ENCODE measurements at regions not wholly inside any gene's neighbourhood (a gene's known extent, or its start where the extent isn't known, plus 50 kb on each side); places are given as distances from the start of the nearest gene placed in this dataset.
A peak's percentile ranks its signal among the peaks of the same experiment; 100 is the strongest.

DNA sequence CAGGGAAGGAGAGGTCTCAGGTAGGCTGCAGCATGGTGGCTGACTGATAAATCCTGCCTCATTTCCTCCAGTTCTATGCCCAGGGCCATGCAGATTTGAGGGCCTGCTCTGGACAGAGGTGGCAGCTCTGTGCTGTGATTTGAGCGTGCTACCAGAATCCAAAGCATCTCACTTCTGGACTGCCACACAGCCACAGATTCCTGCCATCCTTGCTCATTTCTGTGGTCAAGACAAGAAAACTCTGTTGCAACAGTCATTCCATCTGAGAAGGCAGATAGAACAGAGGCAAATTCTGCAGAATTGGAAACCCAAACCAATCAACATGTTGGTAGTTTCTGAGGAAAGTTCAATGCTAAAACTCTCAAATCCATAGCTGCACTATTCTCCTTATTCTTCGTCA lies 102.8 kb upstream of the GALNT2 start:
- H3K27me3 Mint-ChIP-seq = peaks cover 3% of the 10 kb centered on the region
- H3K4me3 Mint-ChIP-seq (ENCODE audit: low read depth) = no peak overlapping the region
- no peak overlapping the region for H3K27ac Mint-ChIP-seq
- DNase-seq (ENCODE audit: low spot score, unreplicated experiment) = no peak
- H3K36me3 Mint-ChIP-seq (ENCODE audit: insufficient read depth) = no peaks in the 10 kb centered on the region
- H3K9me3 Mint-ChIP-seq (ENCODE audit: low read depth) = peaks cover 4% of the 10 kb centered on the region
- TF ChIP-seq, protein P1, sequence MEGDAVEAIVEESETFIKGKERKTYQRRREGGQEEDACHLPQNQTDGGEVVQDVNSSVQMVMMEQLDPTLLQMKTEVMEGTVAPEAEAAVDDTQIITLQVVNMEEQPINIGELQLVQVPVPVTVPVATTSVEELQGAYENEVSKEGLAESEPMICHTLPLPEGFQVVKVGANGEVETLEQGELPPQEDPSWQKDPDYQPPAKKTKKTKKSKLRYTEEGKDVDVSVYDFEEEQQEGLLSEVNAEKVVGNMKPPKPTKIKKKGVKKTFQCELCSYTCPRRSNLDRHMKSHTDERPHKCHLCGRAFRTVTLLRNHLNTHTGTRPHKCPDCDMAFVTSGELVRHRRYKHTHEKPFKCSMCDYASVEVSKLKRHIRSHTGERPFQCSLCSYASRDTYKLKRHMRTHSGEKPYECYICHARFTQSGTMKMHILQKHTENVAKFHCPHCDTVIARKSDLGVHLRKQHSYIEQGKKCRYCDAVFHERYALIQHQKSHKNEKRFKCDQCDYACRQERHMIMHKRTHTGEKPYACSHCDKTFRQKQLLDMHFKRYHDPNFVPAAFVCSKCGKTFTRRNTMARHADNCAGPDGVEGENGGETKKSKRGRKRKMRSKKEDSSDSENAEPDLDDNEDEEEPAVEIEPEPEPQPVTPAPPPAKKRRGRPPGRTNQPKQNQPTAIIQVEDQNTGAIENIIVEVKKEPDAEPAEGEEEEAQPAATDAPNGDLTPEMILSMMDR (IDR thresholded peaks at IDR 0.05; ENCODE audit: unreplicated experiment) = no peak
- no peaks in the 10 kb centered on the region for H3K4me1 Mint-ChIP-seq (ENCODE audit: low read depth)

DNA sequence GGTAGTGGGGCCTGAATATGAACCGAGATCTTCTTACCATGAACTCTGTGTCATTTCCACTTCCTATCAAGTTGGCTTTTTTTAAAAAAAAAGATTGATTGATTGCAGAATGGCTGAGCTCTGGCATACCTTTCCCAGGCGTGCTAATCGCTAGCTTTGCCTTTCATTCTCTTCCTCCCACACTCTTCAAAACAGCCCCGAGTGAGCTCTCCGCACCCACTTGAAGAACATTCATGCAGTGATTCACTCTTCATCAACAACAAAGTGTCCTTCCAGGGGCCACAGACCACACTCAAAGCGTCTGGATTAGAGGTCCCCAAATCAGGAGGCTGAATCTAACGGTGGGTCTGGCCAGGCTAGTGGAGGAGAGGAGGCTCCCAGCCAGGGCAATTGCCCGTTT lies 96.3 kb upstream of the GALNT2 start:
- no peak for DNase-seq (ENCODE audit: low spot score, unreplicated experiment)
- TF ChIP-seq, protein P1 (IDR thresholded peaks at IDR 0.05; ENCODE audit: unreplicated experiment) = no peak
- no peak overlapping the region for H3K27ac Mint-ChIP-seq
- peaks cover 11% of the 10 kb centered on the region for H3K9me3 Mint-ChIP-seq (ENCODE audit: low read depth)
- no peak overlapping the region for H3K4me3 Mint-ChIP-seq (ENCODE audit: low read depth)
- no peaks in the 10 kb centered on the region for H3K4me1 Mint-ChIP-seq (ENCODE audit: low read depth)
- peaks cover 3% of the 10 kb centered on the region for H3K27me3 Mint-ChIP-seq
- H3K36me3 Mint-ChIP-seq (ENCODE audit: insufficient read depth) = no peaks in the 10 kb centered on the region

DNA sequence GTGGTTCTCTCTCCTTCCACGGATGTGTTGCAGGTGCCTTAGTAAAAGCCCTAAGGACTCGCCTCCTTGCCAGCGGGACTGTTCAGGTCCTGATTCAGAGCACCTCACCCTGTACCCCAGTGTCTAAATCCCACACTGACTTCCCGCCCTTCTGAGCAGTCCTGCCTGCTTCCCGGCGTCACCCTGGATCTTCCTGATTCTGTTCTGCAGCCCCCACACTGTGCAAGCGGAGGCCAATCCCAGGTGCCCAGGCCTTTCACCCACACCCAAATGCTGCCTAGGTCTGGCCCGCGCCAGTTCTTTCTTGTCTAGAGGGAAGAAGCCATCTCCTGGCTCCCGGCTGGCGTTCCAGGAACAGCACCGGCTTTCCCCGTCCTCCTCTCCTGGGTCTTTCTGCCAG lies 95.9 kb upstream of the GALNT2 start:
- Mint-ChIP-seq H3K36me3 (ENCODE audit: insufficient read depth) (no peaks in the 10 kb centered on the region), H3K27ac (no peak overlapping the region), H3K4me1 (ENCODE audit: low read depth) (no peaks in the 10 kb centered on the region), H3K4me3 (ENCODE audit: low read depth) (no peak overlapping the region), H3K9me3 (ENCODE audit: low read depth) (peaks cover 14% of the 10 kb centered on the region), H3K27me3 (no peaks in the 10 kb centered on the region)
- DNase-seq (ENCODE audit: low spot score, unreplicated experiment) = no peak
- TF ChIP-seq, protein P1 (IDR thresholded peaks at IDR 0.05; ENCODE audit: unreplicated experiment) = no peak

DNA sequence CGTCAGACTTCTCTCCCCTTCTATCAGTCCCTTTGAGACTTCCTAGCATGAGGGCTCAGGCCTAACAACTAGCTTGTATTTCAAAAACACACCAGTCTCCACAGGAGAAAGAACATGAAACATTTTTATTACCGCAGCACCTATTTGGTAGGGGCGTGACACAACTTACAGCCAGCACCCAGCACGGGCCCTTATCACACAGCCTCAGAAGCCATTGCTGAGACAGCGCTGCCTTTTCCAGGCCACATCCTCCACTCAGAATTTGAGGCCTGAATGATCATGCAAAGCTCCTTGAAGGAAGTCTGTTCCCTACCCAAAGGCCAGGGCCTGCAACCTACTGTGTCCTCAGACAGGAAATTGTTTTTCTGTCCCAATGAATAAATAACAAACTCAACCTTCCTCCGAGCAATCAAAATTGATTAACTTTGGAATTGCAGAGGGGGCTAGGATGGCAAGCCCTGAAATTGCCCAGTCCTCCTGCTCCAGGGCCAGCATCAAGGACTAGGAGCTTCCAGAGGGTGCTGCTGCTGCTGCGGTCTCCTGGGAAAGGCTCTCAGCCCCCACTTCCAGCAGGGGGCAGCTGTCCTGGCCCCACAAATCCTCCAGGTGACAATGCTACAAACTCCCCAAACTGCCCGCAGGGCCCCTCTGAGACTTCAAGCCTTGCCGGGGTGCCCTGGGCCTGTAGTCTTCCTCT lies 94.3 kb upstream of the GALNT2 start:
- H3K36me3 Mint-ChIP-seq (ENCODE audit: insufficient read depth) = no peaks in the 10 kb centered on the region
- TF ChIP-seq, protein P1 (IDR thresholded peaks at IDR 0.05; ENCODE audit: unreplicated experiment) = peak; percentile 44
- H3K27ac Mint-ChIP-seq = no peak overlapping the region
- no peak overlapping the region for H3K4me3 Mint-ChIP-seq (ENCODE audit: low read depth)
- no peaks in the 10 kb centered on the region for H3K4me1 Mint-ChIP-seq (ENCODE audit: low read depth)
- peaks cover 16% of the 10 kb centered on the region for H3K9me3 Mint-ChIP-seq (ENCODE audit: low read depth)
- DNase-seq (ENCODE audit: low spot score, unreplicated experiment) = no peak
- no peaks in the 10 kb centered on the region for H3K27me3 Mint-ChIP-seq

DNA sequence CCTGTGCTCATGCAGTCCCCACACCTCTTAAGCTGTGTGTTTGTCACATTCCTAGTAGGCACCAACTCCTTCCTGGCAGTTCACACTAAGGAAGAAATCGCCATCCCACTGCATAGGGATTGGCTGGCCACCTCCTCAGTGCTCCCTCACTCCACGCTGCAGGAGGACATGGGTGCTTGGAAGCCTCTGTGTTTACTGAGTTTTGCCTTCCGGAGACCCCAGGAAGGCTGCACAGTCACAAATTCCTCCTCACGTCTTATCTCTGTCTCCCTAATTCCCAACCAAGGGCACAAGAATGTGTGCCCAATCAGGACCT lies 93.8 kb upstream of the GALNT2 start:
- TF ChIP-seq, protein P1 (IDR thresholded peaks at IDR 0.05; ENCODE audit: unreplicated experiment) = no peak
- no peaks in the 10 kb centered on the region for H3K27me3 Mint-ChIP-seq

More for the DNA sequence above, 93.8 kb upstream of the GALNT2 start:
- no peak for DNase-seq (ENCODE audit: low spot score, unreplicated experiment)
- Mint-ChIP-seq H3K27ac (no peak overlapping the region), H3K4me3 (ENCODE audit: low read depth) (no peak overlapping the region), H3K36me3 (ENCODE audit: insufficient read depth) (no peaks in the 10 kb centered on the region), H3K9me3 (ENCODE audit: low read depth) (peaks cover 16% of the 10 kb centered on the region), H3K4me1 (ENCODE audit: low read depth) (no peaks in the 10 kb centered on the region)
